ENCODE measurements at regions not wholly inside any gene's neighbourhood (a gene's known extent, or its start where the extent isn't known, plus 50 kb on each side); places are given as distances from the start of the nearest gene placed in this dataset.
"Not testable (repeated sequence)": the region's sequence is repeated elsewhere in the genome, so short reads cannot be mapped to it uniquely, and the experiment has no call there.

DNA sequence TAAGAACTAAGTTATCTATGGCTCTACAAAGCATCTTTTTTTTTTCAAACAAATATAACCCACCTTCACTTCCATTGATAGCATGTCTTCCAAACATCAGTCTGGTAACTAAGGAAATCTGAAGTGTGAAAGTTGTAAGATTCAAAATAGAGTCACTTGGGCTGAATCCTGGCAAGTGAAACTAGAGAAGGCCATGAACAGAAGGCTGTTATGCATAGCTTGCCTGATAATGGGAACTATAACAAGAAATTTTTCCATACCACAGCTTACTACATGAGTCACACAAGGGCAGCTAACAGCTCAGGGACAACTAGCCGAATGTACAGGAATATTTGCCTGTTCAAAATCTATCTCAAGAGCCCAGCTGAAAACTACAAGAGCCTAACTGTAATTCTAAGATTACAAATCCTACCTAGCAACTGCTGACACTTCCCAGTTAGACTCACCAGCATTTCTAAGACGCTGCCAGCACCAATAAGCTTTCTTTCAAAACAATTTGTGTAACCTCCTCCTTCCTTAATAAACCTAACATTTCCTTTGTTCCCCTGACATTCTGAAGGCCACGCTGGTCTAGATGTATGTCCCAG is 1066.5 kb downstream of the PLOD2 start:
- no peak for DNase-seq

DNA sequence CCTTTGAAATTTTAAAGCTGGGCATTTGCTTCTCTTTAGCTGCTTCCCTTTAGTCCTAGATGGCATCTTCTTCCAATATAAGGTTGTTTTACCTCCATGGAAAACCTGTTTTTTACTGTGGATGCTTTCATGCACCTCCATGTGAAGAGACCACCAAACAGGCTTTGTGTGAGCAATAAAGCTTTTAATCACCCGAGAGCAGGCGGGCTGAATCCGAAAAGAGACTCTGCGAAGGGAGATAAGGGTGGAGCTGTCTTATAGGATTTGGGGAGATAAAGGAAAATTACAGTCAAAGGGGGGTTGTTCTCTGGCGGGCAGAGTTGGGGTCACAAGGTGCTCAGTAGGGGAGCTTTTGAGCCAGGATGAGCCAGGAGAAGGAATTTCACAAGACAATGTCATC is 1049.8 kb downstream of the PLOD2 start:
- not testable (repeated sequence) for DNase-seq

DNA sequence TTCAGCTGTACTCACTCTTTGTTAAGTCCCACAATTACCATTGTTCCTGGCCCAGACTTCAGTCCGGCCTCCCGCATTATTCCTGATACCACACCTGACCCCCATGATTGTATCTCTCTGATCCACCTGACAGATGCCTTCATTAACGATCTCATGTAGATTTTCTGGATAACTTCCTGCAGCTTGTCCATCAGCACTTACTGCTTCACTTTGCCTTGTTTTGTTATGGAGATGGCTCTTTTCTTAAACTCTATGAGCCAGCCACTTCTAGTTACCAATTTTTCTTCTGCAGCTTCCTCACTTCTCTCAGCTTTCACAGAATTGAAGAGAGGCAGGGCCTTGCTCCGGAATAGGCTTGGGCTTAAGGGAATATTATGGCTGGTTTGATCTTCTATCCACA is 1044.2 kb downstream of the PLOD2 start:
- DNase-seq, result no peak

GRCh38 chr3:145118303-145118702 is 1042.7 kb downstream of the PLOD2 start:
- no peak for DNase-seq

GRCh38 chr3:145124900-145125678 is 1035.9 kb downstream of the PLOD2 start:
- no peak for DNase-seq

- DNase-seq, result no peak
Observed at GRCh38 chr3:145133281-145133680, 1027.7 kb downstream of the PLOD2 start.

GRCh38 chr3:145134738-145135137 is 1026.2 kb downstream of the PLOD2 start:
- no peak for DNase-seq

DNA sequence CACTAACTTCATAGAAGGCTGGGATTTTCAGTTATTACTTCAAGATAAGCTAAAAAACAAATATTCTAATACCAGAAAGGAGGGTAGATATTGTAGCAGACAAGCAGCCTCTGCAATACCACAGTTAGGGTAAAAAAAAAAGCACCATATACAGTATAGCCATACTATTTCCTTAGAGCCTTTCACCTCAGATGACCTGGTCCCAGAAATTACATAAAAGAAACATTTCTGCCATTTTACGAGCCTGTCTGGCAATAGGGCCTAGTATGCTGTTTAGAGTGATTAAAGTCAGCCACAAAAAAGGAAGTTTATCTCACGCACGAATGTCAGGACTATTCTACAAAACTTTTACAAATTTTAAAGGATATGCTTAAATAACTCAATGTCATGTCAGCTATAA is 1016.6 kb downstream of the PLOD2 start:
- DNase-seq, result no peak

- DNase-seq, result no peak
Observed at GRCh38 chr3:145145461-145145860, 1015.5 kb downstream of the PLOD2 start.

DNA sequence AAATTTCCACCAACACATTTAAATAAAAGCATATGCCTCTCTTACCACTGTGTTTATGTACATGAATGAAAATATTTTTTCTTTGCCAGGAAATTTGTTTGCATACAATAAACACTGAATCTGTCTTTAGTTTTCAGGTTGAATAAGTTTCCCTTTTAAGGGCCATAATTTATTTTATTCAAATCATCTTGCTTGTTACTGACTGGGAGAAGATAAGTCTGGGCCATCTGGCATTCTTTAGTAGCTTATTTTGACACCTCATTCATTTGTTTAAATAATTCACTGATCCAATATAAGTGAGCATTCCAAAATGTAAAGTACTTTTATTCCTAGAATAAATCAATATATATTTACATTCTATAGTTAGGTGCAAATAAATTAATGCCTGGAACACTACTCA is 1001.3 kb downstream of the PLOD2 start:
- peak; percentile 24 for DNase-seq

GRCh38 chr3:145170121-145170520 is 990.9 kb downstream of the PLOD2 start:
- DNase-seq, result no peak

DNA sequence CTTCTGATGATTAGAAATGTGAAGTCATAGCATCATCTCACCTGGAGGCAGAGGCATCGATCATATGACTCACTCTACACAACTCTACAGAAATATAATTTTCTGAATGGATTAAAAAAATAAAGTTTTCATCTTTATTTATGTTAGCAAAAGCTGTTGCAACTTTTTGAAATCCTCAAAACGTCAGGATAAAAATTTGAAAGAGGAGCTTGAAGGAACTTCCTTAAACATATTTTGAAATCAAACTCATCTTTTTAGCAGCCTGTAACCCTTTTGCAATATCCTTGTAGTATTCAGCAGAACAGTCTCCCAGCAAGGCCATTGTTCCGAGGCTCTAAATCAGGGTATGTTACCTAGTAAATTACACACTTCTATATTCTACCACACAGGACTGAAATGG is 985.4 kb downstream of the PLOD2 start:
- no peak for DNase-seq

DNA sequence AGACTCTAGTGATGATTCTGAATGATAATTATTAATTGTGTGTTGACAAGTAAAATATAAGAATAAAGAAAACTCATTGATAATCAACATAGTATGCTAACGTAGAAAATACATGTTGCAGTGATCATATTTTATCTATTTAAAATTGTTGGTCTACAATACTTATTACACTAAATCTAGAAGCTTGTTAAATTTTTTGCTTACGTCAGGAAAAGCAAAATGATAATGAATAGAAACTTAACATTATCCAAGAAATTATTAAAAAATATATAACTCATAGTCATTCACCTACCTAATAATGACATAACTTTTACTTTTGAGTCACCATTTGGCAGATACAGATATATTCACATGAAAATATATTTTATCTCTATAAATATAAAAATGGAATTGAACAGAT is 984.1 kb downstream of the PLOD2 start:
- no peak for DNase-seq

- DNase-seq, result no peak
Observed at GRCh38 chr3:145177828-145178227, 983.2 kb downstream of the PLOD2 start.

- no peak for DNase-seq
Observed at GRCh38 chr3:145182196-145182911, 978.6 kb downstream of the PLOD2 start.

DNA sequence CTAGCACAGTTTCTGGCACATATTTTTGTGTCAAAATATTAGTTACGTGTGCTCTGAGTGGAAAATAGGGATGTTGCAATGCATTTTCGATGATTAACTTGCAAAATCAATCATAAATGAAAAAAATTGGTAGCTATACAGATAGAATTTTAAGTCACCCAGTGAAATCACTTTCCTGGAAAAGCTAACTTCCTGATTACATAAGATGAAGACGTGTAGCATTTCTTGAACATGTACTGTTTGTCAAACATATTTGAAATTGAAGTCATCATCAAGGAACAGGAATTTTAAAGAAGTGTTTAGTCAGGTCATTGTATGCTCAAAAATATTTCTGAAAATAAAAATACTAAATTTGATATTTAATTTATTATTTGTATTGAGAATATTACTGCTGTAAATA is 977.7 kb downstream of the PLOD2 start:
- DNase-seq, result no peak

- no peak for DNase-seq
Observed at GRCh38 chr3:145188079-145188770, 972.8 kb downstream of the PLOD2 start.

DNA sequence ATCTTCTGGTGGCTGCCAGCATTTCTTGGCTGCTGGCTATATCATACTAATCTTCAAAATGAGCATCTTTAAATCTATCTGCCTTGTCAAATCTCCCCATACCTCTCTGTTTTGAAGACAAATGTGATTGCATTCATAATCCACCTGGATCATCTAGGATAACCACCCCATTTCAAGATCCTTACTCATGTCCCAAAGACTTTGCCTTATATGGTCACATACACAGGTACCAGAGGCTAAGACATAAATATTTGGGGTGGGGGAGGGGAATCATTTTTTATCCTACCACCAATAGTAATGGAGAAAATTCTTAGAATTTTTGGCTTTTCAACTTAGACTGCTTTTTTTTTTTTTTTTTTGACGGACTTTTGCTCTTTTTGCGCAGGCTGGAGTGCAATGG is 970.8 kb downstream of the PLOD2 start:
- DNase-seq, result no peak

DNA sequence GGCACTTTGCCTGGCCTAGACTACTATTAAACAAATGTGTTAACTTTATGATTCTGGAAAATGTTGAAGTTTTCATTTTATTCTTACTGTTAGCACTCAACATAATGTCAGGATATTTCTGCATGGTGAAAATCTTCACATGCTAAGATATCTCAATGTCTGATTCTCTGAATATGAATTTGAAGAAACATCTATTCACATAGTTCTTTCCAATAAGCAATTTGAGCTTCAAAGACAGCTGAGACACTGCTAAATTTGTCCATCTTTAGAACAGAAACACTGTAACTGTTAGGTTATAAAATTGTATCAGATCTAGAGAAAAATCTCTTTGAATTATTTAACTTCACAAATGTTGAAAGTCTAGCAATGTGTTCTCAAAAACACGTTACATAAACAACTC is 970.2 kb downstream of the PLOD2 start:
- DNase-seq, result no peak

DNA sequence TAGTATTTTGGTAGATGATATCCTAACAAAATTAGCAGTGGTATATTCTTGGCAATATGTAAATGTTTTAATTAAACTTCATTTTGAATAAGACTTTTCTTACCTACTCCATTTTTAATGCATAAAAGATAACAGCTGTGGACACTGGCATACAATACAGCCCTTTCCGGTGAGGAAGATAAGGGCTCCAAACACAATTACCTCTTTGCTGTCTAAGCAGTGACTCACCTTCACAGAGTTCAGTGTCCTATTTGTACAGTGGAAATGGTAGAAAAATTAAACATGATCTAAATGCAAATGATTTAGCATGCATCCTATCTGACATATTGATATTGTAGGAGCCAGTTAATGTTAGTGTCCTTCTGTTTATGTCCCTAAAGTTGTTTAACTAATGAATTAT is 969.4 kb downstream of the PLOD2 start:
- DNase-seq, result no peak

- DNase-seq, result no peak
Observed at GRCh38 chr3:145197051-145197820, 963.7 kb downstream of the PLOD2 start.

DNA sequence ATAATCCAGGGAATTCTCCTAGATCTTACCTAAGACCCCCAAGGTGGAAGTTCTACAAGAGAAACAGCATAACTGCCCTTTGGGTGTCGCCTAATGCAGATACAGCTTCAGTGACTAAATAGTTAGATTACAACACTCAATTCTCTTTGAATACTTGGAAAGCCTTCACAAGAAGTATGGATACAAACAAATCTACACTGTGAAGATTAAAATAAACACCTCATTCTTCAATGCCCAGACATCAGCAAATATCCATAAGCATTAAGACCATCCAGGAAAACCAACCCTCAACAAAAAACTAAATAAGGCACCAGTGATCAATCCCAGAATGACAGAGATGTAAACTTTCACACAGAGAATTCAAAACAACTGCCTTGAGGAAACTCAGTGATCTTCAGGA is 963.2 kb downstream of the PLOD2 start:
- DNase-seq, result no peak

DNA sequence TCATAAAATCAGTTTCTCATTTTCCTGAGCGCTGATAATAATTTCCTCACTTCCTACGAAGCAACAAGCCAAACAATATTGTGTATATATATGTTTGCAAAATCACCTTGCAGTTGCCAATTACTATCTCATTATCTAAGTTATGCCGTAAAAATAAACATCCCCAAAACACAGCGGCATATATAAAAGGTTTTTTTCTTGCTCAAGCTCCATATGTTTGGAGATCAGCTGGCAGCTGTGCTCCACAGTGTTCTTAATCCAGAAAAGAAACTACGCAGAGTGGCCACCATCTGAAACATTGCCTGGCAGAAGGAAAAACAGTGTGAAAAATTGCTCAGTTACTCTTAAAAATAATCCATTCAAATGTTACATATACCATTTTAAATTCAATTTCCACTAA is 951.4 kb downstream of the PLOD2 start:
- DNase-seq, result peak; percentile 35
